Gastroesophageal sphincter (tissue), 3 donors: ENCODE measurements at regions not wholly inside any gene's neighbourhood (a gene's known extent, or its start where the extent isn't known, plus 50 kb on each side); places are given as distances from the start of the nearest gene placed in this dataset.

ENCODE experiments used
- EP300 ChIP-seq: sonication (generic); formaldehyde crosslinking; IDR thresholded peaks from one replicate; pipeline ENCODE4 v1.6.1; 2017; ENCODE audit warnings: antibody characterized with exemption, mild to moderate bottlenecking
- POLR2AphosphoS5 ChIP-seq: sonication (generic); formaldehyde crosslinking; IDR thresholded peaks from one replicate; pipeline ENCODE4 v1.6.1; 2017; ENCODE audit warnings: antibody characterized with exemption
- TF ChIP-seq, protein P1 (sequence below), 4 experiments: fragments of 200-600 bp in 2 of 4; fragments of 450-650 bp in 2 of 4; sonication (generic) in 1 of 4; IDR thresholded peaks; one replicate each; pipeline ENCODE4 v1.5.1; 2017 to 2019; ENCODE audit warnings: antibody characterized with exemption in 4 of 4, mild to moderate bottlenecking in 2 of 4, moderate library complexity in 2 of 4

DNA sequence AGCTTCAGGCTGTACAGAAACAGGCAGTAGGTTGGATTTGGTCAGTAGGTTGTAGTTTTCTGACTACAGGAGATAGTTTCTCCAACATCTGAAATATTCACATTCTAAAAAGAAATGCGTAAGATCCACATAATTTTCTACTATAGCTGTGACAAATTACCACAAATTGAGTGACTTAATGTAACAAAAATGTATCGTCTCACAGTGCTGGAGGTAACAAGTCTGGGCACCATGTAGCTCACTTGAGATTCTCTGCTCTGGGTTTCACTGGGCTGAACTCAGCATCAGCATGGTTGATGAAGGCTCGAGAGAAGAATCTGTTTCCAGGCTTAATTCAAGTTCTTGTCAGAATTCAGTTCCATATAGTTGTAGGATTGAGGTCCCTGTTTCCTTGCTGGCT is 350.9 kb upstream of the CCDC179 start:
- TF ChIP-seq, protein P1, sequence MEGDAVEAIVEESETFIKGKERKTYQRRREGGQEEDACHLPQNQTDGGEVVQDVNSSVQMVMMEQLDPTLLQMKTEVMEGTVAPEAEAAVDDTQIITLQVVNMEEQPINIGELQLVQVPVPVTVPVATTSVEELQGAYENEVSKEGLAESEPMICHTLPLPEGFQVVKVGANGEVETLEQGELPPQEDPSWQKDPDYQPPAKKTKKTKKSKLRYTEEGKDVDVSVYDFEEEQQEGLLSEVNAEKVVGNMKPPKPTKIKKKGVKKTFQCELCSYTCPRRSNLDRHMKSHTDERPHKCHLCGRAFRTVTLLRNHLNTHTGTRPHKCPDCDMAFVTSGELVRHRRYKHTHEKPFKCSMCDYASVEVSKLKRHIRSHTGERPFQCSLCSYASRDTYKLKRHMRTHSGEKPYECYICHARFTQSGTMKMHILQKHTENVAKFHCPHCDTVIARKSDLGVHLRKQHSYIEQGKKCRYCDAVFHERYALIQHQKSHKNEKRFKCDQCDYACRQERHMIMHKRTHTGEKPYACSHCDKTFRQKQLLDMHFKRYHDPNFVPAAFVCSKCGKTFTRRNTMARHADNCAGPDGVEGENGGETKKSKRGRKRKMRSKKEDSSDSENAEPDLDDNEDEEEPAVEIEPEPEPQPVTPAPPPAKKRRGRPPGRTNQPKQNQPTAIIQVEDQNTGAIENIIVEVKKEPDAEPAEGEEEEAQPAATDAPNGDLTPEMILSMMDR (IDR thresholded peaks at IDR 0.05): no peak
- no peak for TF ChIP-seq POLR2AphosphoS5
- no peak for TF ChIP-seq EP300
